COR-L47 (cell line): ENCODE measurements at regions not wholly inside any gene's neighbourhood (a gene's known extent, or its start where the extent isn't known, plus 50 kb on each side); places are given as distances from the start of the nearest gene placed in this dataset.
"Not testable (repeated sequence)": the region's sequence is repeated elsewhere in the genome, so short reads cannot be mapped to it uniquely, and the experiment has no call there.

Experiments used
- DNase-seq: peaks from one replicate; lab custom pipeline; 2025; lab: John Stamatoyannopoulos, UW

DNA sequence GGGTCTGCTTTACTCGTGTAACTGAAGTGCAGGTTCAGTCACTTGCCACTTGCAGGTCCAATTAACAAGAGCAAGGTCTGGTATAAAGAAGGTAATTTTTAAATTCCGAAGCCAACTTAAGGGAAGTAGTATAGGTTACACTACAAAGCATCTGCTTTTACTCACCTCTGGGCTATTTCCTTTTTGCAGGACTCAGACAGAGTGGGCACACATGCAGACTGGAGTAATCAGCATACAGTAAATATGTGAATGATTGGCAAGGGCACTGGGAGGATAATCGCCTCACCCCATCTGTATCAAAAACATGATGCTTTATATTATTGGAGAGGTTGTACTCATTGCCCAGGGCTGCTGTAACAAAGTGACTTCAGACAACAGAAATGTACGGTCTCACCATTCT, 160.1 kb upstream of the CDH5 start:
- DNase-seq = no peak

DNA sequence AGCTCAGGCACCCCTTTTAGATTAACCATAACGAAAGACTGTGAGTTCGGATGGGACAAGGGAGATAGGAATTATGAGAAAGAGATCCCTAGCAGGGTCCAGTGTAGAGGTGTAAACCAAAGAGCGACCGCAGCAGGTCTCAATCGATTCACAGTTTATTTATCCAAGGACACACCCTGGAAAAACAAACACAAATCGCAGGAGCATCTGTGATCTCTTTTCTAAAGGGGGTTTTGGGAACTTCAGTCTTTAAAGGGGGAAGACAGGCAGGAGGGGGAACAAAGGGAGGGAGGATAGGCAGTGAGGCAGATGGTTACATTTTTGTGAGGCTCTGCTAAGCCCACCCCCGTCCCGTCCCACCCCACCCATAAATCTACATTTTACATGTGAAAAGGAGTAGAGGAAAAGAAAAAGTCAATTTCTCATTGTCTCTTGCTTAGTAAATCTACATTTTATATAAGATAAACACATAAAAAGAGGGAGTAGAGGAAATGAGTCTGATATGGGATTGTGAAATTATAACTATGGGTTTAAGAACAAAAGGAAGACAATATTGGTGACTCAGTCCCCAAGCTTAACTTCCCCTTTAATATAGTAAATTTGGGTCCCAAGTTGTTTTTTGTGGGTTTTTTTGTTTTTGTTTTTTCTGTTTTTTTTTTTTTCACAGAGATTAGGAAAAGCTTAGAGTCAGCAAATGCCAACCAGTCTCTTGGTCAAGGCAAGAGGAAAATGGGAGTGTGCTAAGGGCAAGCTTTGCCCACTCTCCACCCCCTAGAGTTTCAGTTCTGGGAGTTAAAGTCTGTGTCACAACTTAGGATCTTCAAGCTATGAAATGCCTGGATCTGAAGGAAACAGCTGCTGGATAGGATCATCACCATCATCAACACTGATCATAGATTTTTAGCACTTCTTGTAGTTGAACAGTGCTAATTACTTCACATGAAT, 160.9 kb upstream of the CDH5 start:
- peak; percentile 82 for DNase-seq

GRCh38 chr16:66204756-66205155, 161.7 kb upstream of the CDH5 start:
- DNase-seq = peak; percentile 16

GRCh38 chr16:66203476-66203875, 163.0 kb upstream of the CDH5 start:
- no peak for DNase-seq

DNA sequence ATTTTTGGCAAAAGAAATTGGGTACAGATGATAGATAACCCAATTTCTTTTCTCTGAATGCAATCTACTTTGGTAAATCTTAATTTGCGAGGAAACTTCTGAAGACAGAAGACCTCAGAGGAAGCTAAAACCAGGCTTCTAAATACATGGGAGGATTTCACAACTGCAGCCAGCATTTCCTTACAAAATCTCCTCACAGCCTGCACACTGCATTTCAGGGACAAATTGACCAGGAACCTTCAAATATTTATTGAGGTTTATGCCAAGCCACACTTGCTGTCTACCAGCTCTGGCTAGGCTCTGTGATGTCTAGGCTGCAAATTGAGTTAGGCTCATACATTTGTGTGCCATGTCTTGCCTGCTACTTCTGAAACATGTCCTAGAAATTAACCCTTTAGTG, 167.3 kb upstream of the CDH5 start:
- no peak for DNase-seq

GRCh38 chr16:66198641-66199040, 167.8 kb upstream of the CDH5 start:
- DNase-seq = no peak

DNA sequence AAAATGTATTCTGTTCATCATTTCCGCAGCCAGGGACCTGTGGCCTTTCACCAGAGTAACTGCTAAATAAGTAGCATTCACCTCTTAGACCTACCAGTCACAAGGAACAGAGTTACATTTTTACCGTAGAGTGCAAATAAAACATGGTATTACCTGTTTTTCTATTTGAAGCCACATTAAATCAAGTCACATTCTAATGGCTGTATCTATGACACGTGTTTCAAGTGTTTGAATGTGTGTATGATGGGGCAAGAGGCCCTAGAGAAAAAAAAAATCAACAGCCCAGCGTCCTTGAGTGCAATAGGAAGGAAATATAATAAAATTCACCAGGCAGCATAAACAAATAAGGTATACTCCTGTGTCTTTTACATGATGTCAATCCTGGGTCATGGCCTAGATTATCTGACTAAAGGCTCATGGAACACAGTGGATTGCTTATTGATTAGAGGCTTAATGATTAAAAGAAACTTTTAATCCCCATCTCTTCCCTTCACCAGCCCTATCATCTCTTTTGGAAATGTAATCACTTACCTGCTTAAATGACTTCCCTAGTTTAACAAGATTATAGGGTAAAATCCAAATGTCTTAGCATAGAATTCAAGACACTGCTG, 168.7 kb upstream of the CDH5 start:
- DNase-seq = no peak

- DNase-seq = no peak
Measured at GRCh38 chr16:66196770-66197169, 169.7 kb upstream of the CDH5 start.

GRCh38 chr16:66194866-66195265, 171.6 kb upstream of the CDH5 start:
- no peak for DNase-seq

DNA sequence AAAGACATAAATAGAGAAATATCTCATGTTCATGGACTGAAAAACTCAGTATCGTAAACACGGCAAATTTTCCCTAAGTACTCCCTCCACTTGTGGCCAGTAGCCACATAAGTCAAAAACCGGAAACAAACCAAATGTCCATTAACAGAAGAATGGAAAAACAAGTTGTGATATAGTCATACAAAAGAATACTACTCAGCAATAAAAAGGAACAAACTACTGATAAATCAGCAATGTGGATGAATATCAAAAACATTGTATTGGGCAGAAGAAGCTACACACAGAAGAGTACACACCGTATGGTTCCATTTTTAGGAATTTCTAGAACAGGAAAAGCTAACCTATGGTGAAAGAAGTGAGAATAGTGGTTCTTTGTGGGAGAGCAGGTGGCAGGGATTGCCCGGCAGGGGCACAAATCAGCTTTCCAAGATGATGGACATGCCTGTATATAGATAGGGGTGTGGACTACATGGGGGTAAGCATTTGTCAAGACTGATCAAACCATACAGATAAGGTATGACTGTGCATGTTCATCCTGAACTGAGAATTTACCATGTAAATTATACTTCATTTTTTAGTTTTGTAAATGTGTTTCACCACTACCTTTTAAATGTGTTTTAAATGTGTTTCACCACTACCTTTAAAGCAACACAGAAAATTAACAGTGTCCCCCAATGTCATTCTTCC, 172.8 kb upstream of the CDH5 start:
- DNase-seq = no peak

GRCh38 chr16:66190411-66190810, 176.1 kb upstream of the CDH5 start:
- no peak for DNase-seq

- no peak for DNase-seq
Measured at GRCh38 chr16:66189951-66190350, 176.5 kb upstream of the CDH5 start.

DNA sequence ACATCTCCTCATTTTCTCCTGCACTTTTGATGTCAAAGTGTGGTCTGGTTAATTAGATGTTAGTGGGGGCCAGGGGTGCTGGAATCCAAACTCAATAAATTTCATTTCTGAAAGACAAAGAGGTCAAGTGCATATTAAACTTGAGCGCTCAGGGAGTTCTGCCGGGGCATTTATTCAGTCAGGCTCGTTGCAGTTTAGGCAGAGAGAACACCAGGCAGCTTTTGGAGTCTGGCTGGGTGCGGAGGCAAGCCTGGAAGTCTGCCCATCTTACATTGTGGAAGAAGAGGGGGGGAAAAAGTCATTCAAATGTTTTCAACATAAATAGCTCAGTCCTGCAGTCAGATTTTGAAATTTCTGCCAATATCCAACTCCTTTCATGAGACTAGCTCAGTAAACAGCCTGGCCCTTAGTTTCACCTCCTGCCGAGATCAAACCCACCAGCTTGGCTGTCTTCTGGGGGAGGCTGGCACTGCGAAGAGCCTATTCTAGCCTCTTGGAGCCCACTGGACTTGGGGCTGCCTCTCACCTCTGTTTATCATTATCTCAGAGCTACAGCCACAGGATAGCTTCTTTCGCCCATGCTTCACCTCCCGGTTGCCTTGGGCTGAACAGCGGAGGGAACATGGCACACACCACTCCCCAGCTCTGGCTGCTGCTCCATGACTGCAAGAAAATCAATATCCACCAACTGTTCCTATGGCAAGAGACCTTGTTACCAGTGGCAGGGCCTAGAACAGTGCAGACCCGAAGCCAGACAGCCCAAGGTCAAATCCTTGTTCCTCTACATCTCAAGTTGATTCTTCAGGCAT, 177.4 kb upstream of the CDH5 start:
- DNase-seq = no peak

DNA sequence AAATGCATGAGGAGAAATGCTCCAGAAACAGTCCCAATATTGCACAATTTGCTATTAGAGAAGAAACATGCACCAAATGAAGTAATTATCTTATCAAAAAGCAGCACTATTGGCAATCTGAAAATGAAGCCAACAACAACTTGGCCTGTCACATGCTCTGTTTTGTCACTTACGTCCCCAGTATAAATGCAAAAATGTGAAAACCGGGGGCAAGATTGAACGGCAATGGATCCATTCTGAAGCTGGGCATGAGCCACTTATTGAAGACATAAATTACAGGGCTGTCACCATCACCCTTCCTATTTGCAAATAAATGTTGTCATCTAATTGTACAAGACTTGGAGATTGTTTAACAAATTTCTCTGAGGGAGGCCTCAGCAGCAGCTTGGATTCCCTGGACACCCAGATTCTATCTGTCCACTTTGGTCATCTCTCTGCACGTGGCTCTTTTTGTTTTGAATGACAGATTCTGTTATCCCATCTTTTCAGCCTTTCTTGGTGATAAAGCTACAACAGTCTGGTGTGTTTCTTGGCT, 180.2 kb upstream of the CDH5 start:
- no peak for DNase-seq

DNA sequence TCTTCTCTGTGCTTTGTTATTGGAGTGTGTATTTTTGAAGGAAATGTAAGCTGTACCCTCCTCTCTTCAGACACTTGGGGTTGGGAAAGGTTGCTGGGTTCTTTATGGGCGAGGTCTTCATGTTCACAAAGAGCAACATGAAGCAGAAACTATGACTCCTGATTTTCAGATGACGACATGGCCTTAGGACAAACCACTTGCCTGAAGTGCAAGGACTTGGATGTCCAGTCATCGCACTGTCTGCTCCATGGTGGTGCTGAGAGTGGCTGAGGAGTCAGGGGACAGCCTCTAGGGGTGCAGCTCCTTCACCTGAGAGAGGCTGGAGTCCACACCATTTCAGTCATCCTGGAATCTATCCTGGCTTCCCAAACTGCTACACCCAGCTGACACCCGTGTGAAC, 183.9 kb upstream of the CDH5 start:
- DNase-seq = no peak

GRCh38 chr16:66176731-66177130, 189.8 kb upstream of the CDH5 start:
- no peak for DNase-seq

- DNase-seq = no peak
Measured at GRCh38 chr16:66176111-66176510, 190.4 kb upstream of the CDH5 start.

- DNase-seq = no peak
Measured at GRCh38 chr16:66175636-66176035, 190.9 kb upstream of the CDH5 start.

DNA sequence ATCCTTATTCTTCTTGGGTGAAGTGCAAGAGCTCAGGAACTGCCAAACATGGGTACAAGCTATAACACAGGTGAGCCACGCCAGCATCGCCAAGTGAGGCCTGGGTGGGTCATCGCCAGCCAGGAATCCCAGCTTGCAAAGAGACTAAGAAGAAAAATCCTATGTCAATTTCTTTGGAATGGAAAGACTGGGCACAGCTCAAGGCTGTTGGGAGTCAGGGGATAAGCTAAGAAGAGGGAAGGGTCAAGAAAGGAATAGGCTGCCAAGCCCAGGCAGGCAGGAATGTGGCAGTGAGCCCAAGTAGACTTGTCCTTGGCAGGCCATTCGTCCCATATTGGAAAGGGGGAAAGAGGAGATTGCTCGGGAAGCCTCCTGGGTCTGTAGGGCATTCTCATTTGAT, 191.4 kb upstream of the CDH5 start:
- DNase-seq = no peak

- DNase-seq = not testable (repeated sequence)
Measured at GRCh38 chr16:66173796-66174195, 192.7 kb upstream of the CDH5 start.

DNA sequence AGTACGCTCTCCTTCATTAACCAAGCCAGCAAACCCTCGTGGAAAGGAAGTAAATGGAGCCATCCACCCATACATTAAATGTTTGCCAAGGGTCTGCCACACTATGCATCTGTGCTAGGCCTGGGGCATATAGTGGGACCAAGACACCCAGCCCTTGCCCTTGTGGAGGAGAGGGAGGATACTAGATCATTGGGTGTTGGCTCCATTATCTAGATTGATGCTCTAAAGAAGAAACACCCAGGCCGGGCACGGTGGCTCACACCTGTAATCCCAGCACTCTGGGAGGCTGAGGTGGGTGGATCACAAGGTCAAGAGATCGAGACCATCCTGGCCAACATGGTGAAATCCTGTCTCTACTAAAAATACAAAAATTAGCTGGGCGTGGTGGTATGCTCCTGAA, 193.3 kb upstream of the CDH5 start:
- DNase-seq = not testable (repeated sequence)

DNA sequence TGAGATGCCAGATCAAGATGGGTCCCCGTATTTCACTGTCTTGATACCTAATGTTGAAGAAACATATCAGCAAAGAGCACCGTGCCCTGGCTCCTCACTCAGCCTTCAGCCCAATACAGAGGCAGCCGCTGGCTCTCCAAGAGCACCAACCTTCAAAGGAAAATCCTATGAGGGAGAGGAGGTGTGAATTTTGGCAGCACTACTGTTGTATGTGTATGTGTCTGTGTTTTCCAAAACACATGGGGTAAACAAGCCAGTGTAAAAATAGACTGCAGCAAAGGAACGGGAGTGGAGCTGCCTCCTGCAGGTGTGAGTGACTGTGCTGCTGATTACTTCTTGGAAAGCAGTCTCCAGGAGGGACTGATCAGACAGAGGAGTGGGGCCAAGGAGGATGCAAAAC, 194.0 kb upstream of the CDH5 start:
- no peak for DNase-seq
